DOHH2 (cell line): ENCODE measurements at regions not wholly inside any gene's neighbourhood (a gene's known extent, or its start where the extent isn't known, plus 50 kb on each side); places are given as distances from the start of the nearest gene placed in this dataset.

Source experiments
- CTCF ChIP-seq: fragments of 200-600 bp; sonication (generic); IDR thresholded peaks from one replicate; pipeline ENCODE4 v1.5.1; 2014; ENCODE audit warnings: antibody characterized with exemption, mild to moderate bottlenecking, low read depth, low read length; ENCODE audit not compliant: poor library complexity, severe bottlenecking
- EZH2phosphoT487 ChIP-seq: fragments of 200-600 bp; sonication (generic); IDR thresholded peaks from 2 replicates; pipeline ENCODE4 v1.6.1; 2017; ENCODE audit warnings: borderline replicate concordance, mild to moderate bottlenecking, antibody characterized with exemption, low read length, moderate library complexity, mixed read lengths

DNA sequence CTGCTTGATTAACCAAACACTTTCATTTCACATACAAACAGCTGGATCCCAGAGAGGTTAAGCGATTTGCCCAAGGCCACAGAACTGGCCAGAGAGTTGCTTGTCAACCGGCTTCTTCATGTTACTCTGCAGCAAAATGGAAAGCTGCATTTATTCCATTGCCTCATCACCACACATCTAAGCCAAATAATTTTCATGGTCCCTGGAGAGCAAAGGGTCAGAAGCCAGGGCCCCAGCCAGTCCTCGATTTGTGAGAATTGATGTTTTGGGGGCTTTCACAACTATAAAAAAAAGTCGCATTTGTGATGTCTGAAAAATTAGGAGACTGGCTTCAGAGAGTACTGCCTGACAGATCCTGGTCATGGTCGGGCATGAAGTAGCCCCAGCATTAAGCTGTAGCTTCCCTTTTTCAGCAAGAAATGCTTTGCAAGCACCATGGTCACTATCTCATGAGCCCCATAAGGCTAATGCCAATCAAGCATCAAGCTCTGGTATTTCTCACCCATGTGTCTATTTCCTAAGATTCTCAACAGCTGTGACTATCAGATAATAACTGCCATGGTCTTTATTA is 95.8 kb downstream of the BANF2 start:
- TF ChIP-seq CTCF (no peak), EZH2phosphoT487 (no peak)
